ENCODE measurements at regions not wholly inside any gene's neighbourhood (a gene's known extent, or its start where the extent isn't known, plus 50 kb on each side); places are given as distances from the start of the nearest gene placed in this dataset.
A peak's percentile ranks its signal among the peaks of the same experiment; 100 is the strongest.

GRCh38 chr21:41037936-41038335 lies 130.0 kb upstream of the BACE2 start:
- H3K27ac ChIP-seq = no peak overlapping the region
- TF ChIP-seq POLR2A (IDR thresholded peaks at IDR 0.05) (no peak), CTCF (IDR thresholded peaks at IDR 0.05) (no peak)
- H3K27me3 ChIP-seq = no peaks in the 10 kb centered on the region
- H3K9me3 ChIP-seq = no peaks in the 10 kb centered on the region
- no peaks in the 10 kb centered on the region for H3K36me3 ChIP-seq
- no peak overlapping the region for H3K4me3 ChIP-seq
- no peak for DNase-seq
- H3K4me1 ChIP-seq = no peaks in the 10 kb centered on the region

- H3K4me3 ChIP-seq = no peak overlapping the region
- H3K4me1 ChIP-seq = no peaks in the 10 kb centered on the region
- no peaks in the 10 kb centered on the region for H3K9me3 ChIP-seq
- H3K27ac ChIP-seq = no peak overlapping the region
- no peak for DNase-seq
- H3K36me3 ChIP-seq = no peaks in the 10 kb centered on the region
- H3K27me3 ChIP-seq = no peaks in the 10 kb centered on the region
- TF ChIP-seq POLR2A (IDR thresholded peaks at IDR 0.05) = no peak
- TF ChIP-seq CTCF (IDR thresholded peaks at IDR 0.05) = no peak
Measured at GRCh38 chr21:41043014-41043413, 124.9 kb upstream of the BACE2 start.

- no peak overlapping the region for H3K27ac ChIP-seq
- no peak overlapping the region for H3K4me3 ChIP-seq
- H3K27me3 ChIP-seq = no peaks in the 10 kb centered on the region
- TF ChIP-seq CTCF (IDR thresholded peaks at IDR 0.05) (peak in 2 of 6 experiments; percentile 13), POLR2A (IDR thresholded peaks at IDR 0.05) (no peak)
- no peaks in the 10 kb centered on the region for H3K9me3 ChIP-seq
- no peaks in the 10 kb centered on the region for H3K36me3 ChIP-seq
- H3K4me1 ChIP-seq = no peaks in the 10 kb centered on the region
- DNase-seq = no peak
Measured at GRCh38 chr21:41045534-41046268, 122.3 kb upstream of the BACE2 start.

- no peaks in the 10 kb centered on the region for H3K9me3 ChIP-seq
- no peaks in the 10 kb centered on the region for H3K27me3 ChIP-seq
- H3K4me3 ChIP-seq = no peak overlapping the region
- H3K27ac ChIP-seq = no peak overlapping the region
- no peaks in the 10 kb centered on the region for H3K4me1 ChIP-seq
- TF ChIP-seq POLR2A (IDR thresholded peaks at IDR 0.05) (no peak), CTCF (IDR thresholded peaks at IDR 0.05) (no peak)
- no peak for DNase-seq
- no peaks in the 10 kb centered on the region for H3K36me3 ChIP-seq
Measured at GRCh38 chr21:41048145-41048544, 119.8 kb upstream of the BACE2 start.

GRCh38 chr21:41048623-41049022 lies 119.3 kb upstream of the BACE2 start:
- Histone ChIP-seq H3K36me3 (no peaks in the 10 kb centered on the region), H3K27me3 (no peaks in the 10 kb centered on the region), H3K4me1 (no peaks in the 10 kb centered on the region), H3K27ac (no peak overlapping the region), H3K4me3 (no peak overlapping the region), H3K9me3 (no peaks in the 10 kb centered on the region)
- no peak for TF ChIP-seq CTCF (IDR thresholded peaks at IDR 0.05)
- TF ChIP-seq POLR2A (IDR thresholded peaks at IDR 0.05) = no peak
- DNase-seq = no peak

All from Peyer's patch (tissue), 4 donors.